Middle frontal gyrus (tissue), 1 donor: ENCODE measurements at regions not wholly inside any gene's neighbourhood (a gene's known extent, or its start where the extent isn't known, plus 50 kb on each side); places are given as distances from the start of the nearest gene placed in this dataset.
"Not testable (repeated sequence)": the region's sequence is repeated elsewhere in the genome, so short reads cannot be mapped to it uniquely, and the experiment has no call there.

ENCODE experiments used
- DNase-seq: peaks from one replicate; pipeline ENCODE4 v3.0.0-alpha.2; 2015; ENCODE audit warnings: low spot score; ENCODE audit errors: extremely low spot score

- DNase-seq, result no peak
Measured at GRCh38 chr10:61278556-61278955, 174.6 kb downstream of the TMEM26 start.

- DNase-seq, result no peak
Measured at GRCh38 chr10:61272781-61273180, 180.4 kb downstream of the TMEM26 start.

GRCh38 chr10:61271127-61271780, 181.9 kb downstream of the TMEM26 start:
- DNase-seq, result no peak

GRCh38 chr10:61263518-61263917, 189.7 kb downstream of the TMEM26 start:
- DNase-seq, result no peak

- no peak for DNase-seq
Measured at GRCh38 chr10:61262486-61263261, 190.5 kb downstream of the TMEM26 start.

GRCh38 chr10:61257956-61258496, 195.2 kb downstream of the TMEM26 start:
- no peak for DNase-seq

- no peak for DNase-seq
Measured at GRCh38 chr10:61257136-61257535, 196.0 kb downstream of the TMEM26 start.

- not testable (repeated sequence) for DNase-seq
Measured at GRCh38 chr10:61252326-61252725, 200.9 kb downstream of the TMEM26 start.

- DNase-seq, result no peak
Measured at GRCh38 chr10:61251089-61251488, 202.1 kb downstream of the TMEM26 start.

- no peak for DNase-seq
Measured at GRCh38 chr10:61250131-61250530, 203.1 kb downstream of the TMEM26 start.

GRCh38 chr10:61248013-61248412, 205.2 kb downstream of the TMEM26 start:
- no peak for DNase-seq

- no peak for DNase-seq
Measured at GRCh38 chr10:61244261-61244775, 208.9 kb downstream of the TMEM26 start.

- DNase-seq, result no peak
Measured at GRCh38 chr10:61232780-61233179, 220.4 kb downstream of the TMEM26 start.

GRCh38 chr10:61225939-61226338, 227.2 kb downstream of the TMEM26 start:
- DNase-seq, result no peak

- DNase-seq, result no peak
Measured at GRCh38 chr10:61223576-61223975, 229.6 kb downstream of the TMEM26 start.

- DNase-seq, result no peak
Measured at GRCh38 chr10:61219696-61220095, 233.5 kb downstream of the TMEM26 start.

GRCh38 chr10:61217851-61218565, 235.2 kb downstream of the TMEM26 start:
- no peak for DNase-seq

- DNase-seq, result no peak
Measured at GRCh38 chr10:61215246-61215645, 237.9 kb downstream of the TMEM26 start.

- no peak for DNase-seq
Measured at GRCh38 chr10:61211468-61211867, 241.7 kb downstream of the TMEM26 start.

GRCh38 chr10:61197057-61197456, 253.1 kb upstream of the RHOBTB1 start:
- no peak for DNase-seq

- no peak for DNase-seq
Measured at GRCh38 chr10:61195211-61195610, 251.2 kb upstream of the RHOBTB1 start.

- DNase-seq, result not testable (repeated sequence)
Measured at GRCh38 chr10:61192589-61192988, 248.6 kb upstream of the RHOBTB1 start.
